Thoracic aorta (tissue), 2 donors: ENCODE measurements at regions not wholly inside any gene's neighbourhood (a gene's known extent, or its start where the extent isn't known, plus 50 kb on each side); places are given as distances from the start of the nearest gene placed in this dataset.

Experiments used
- ATAC-seq: fragments of 150-250 bp; one replicate; pipeline ENCODE4 v1.8.0; 2017; ENCODE audit warnings: low read depth; ENCODE audit not compliant: insufficient number of reproducible peaks, low FRiP score
- DNase-seq: peaks from one replicate; pipeline ENCODE4 v3.0.0-alpha.2; 2020; ENCODE audit warnings: low spot score
- H3K27ac ChIP-seq, 2 donors: fragments of 200-600 bp; sonication (generic); 1 replicate in 1 of 2; 2 replicates in 1 of 2; pipeline ENCODE4 v1.5.1; 2016; ENCODE audit warnings: mild to moderate bottlenecking in 2 of 2, moderate library complexity in 2 of 2
- H3K27me3 ChIP-seq: fragments of 200-600 bp; sonication (generic); replicated peaks from 2 replicates; pipeline ENCODE4 v1.6.0; 2016; ENCODE audit warnings: mild to moderate bottlenecking; ENCODE audit not compliant: insufficient read depth
- H3K36me3 ChIP-seq: fragments of 200-600 bp; sonication (generic); one replicate; pipeline ENCODE4 v1.5.1; 2016
- H3K4me1 ChIP-seq, 2 donors: fragments of 200-600 bp; sonication (generic); 1 replicate in 1 of 2; 2 replicates in 1 of 2; pipeline versions ENCODE4 v1.5.1 to v1.6.0; 2016; ENCODE audit warnings: low read depth in 2 of 2, mild to moderate bottlenecking in 1 of 2; ENCODE audit not compliant: control insufficient read depth in 1 of 2
- H3K4me3 ChIP-seq: fragments of 200-600 bp; sonication (generic); 2 replicates; pipeline ENCODE4 v1.5.1; 2016; ENCODE audit warnings: mild to moderate bottlenecking
- H3K9me3 ChIP-seq: fragments of 200-600 bp; sonication (generic); 2 replicates; pipeline ENCODE4 v1.5.1; 2016
- TF ChIP-seq, protein P1 (sequence below): fragments of 200-600 bp; sonication (generic); IDR thresholded peaks from one replicate; pipeline ENCODE4 v1.5.1; 2019; ENCODE audit warnings: antibody characterized with exemption

DNA sequence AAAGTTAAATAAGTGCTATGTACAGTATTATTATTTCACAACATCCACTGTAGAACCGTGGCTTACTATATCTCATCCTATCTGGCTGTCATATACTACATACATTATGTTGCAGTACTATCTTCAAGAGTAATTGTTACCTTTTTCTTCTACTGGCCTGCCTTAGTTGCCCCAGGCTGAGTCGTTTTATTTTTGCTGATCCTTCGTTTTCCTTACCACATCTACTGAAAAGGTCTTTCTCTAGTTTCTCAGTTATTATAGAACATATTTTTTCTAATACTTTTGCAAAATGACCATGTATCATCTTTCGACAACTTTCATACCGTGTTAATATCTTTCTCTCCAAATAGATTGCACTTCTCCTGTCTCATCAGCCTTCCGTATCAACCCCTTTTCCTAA lies 523.1 kb downstream of the SOX5 start:
- no peaks in the 10 kb centered on the region for H3K4me1 ChIP-seq
- DNase-seq (no peak), ATAC-seq (no peak)
- H3K27me3 ChIP-seq: no peaks in the 10 kb centered on the region
- TF ChIP-seq, protein P1, sequence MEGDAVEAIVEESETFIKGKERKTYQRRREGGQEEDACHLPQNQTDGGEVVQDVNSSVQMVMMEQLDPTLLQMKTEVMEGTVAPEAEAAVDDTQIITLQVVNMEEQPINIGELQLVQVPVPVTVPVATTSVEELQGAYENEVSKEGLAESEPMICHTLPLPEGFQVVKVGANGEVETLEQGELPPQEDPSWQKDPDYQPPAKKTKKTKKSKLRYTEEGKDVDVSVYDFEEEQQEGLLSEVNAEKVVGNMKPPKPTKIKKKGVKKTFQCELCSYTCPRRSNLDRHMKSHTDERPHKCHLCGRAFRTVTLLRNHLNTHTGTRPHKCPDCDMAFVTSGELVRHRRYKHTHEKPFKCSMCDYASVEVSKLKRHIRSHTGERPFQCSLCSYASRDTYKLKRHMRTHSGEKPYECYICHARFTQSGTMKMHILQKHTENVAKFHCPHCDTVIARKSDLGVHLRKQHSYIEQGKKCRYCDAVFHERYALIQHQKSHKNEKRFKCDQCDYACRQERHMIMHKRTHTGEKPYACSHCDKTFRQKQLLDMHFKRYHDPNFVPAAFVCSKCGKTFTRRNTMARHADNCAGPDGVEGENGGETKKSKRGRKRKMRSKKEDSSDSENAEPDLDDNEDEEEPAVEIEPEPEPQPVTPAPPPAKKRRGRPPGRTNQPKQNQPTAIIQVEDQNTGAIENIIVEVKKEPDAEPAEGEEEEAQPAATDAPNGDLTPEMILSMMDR: no peak
- no peak overlapping the region for H3K4me3 ChIP-seq
- no peaks in the 10 kb centered on the region for H3K36me3 ChIP-seq
- no peaks in the 10 kb centered on the region for H3K9me3 ChIP-seq
- H3K27ac ChIP-seq: no peak overlapping the region

- DNase-seq: no peak
- no peaks in the 10 kb centered on the region for H3K4me1 ChIP-seq
- H3K27me3 ChIP-seq: no peaks in the 10 kb centered on the region
- no peak for ATAC-seq
- H3K27ac ChIP-seq: no peak overlapping the region
- no peak overlapping the region for H3K4me3 ChIP-seq
- TF ChIP-seq, protein P1: no peak
- H3K9me3 ChIP-seq: no peaks in the 10 kb centered on the region
- no peaks in the 10 kb centered on the region for H3K36me3 ChIP-seq
Observed at GRCh38 chr12:23428758-23429157, 520.7 kb downstream of the SOX5 start.

- Histone ChIP-seq H3K4me1 (no peaks in the 10 kb centered on the region), H3K27me3 (no peaks in the 10 kb centered on the region), H3K36me3 (no peaks in the 10 kb centered on the region), H3K27ac (no peak overlapping the region), H3K9me3 (no peaks in the 10 kb centered on the region), H3K4me3 (no peak overlapping the region)
- TF ChIP-seq, protein P1: no peak
- ATAC-seq: no peak
- DNase-seq: no peak
Observed at GRCh38 chr12:23431006-23431405, 518.5 kb downstream of the SOX5 start.

DNA sequence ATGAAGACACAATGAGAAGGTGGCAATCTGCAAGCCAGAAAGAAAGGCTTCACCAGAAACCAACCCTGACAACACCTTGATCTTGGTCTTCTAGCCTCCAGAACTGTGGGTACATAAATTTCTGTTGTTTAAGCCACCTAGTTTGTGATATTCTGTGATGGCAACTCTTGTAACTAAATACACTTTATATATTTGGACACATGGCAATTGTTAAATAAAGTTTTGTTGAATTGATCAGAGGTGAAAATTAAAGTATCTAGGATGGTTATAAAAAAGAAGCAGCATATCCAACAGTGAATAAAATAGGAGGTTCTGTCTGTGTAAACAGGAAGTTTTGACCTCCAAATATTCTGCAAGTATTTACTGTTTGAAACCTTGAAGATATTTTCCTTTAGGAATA lies 516.3 kb downstream of the SOX5 start:
- Histone ChIP-seq H3K4me3 (no peak overlapping the region), H3K9me3 (no peaks in the 10 kb centered on the region), H3K27me3 (no peaks in the 10 kb centered on the region), H3K27ac (no peak overlapping the region), H3K36me3 (no peaks in the 10 kb centered on the region), H3K4me1 (no peaks in the 10 kb centered on the region)
- TF ChIP-seq, protein P1: no peak
- ATAC-seq (no peak), DNase-seq (no peak)

DNA sequence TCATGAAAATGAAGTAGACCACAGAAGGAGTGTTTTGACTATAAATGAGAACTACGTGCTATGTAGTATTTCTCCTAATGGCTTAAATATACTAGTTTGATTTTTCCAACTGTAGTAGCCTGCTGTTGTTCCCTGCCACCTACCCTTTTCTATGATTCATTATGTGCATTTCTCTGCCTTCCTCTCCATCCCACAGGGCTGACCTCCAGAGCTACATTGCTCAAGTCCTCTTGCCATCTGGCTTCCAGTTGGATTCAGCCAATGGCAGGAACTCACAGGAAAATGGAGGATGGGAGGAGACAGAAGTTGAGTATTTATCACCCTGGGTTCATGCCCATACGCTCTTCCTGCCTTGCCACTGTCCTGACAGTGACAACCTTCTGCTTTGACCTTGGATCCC lies 515.3 kb downstream of the SOX5 start:
- H3K4me3 ChIP-seq: no peak overlapping the region
- TF ChIP-seq, protein P1: no peak
- H3K27ac ChIP-seq: no peak overlapping the region
- no peaks in the 10 kb centered on the region for H3K36me3 ChIP-seq
- H3K27me3 ChIP-seq: no peaks in the 10 kb centered on the region
- ATAC-seq (no peak), DNase-seq (no peak)
- no peaks in the 10 kb centered on the region for H3K9me3 ChIP-seq
- no peaks in the 10 kb centered on the region for H3K4me1 ChIP-seq
